Astrocyte of the spinal cord (primary cell): ENCODE measurements at regions not wholly inside any gene's neighbourhood (a gene's known extent, or its start where the extent isn't known, plus 50 kb on each side); places are given as distances from the start of the nearest gene placed in this dataset.

ENCODE experiments used
- DNase-seq: peaks from one replicate; pipeline ENCODE4 v3.0.0; 2011; ENCODE audit warnings: low read depth, low spot score
- H3K4me3 ChIP-seq: 2 replicates; pipeline ENCODE4 v1.5.1; 2011; ENCODE audit warnings: low read depth, mild to moderate bottlenecking, low read length, moderate library complexity
- CTCF ChIP-seq: IDR thresholded peaks from 2 replicates; pipeline ENCODE4 v1.5.1; 2012; ENCODE audit warnings: low read depth, mild to moderate bottlenecking, low read length, inconsistent platforms
- in situ Hi-C: cut with HindIII; loops from 2 replicates; pipeline ENCODE4 v1.10.0; 2017; ENCODE audit warnings: low sequenced_read_pairs

DNA sequence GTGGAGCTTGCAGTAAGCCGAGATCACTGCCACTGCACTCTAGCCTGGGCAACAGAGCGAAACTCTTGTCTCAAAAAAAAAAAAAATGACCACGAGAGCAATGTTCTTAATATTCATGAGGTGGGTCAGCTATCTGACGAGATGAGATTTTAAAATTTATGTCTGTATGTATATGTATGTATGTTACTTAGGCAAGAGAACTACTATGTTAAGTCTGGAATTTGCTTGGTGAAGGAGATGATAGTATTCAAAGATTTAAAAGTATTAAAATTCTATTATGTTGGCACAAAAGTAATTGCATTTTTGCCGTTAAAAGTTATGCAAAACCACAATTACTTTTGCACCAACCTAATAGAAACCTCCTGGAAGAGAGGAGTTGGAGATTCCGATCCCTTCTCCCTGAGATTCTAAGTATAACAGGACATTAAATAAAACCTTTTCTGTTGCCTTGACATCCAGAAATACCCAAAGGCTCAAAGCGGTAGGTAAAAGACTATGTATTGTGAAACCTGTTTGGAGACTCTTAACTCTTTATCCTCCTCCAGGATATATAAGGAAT, 114.3 kb upstream of the TNS3 start:
- H3K4me3 ChIP-seq, result no peak overlapping the region
- no peak for TF ChIP-seq CTCF
- no peak for DNase-seq
- in situ Hi-C loops, result no loop called here

DNA sequence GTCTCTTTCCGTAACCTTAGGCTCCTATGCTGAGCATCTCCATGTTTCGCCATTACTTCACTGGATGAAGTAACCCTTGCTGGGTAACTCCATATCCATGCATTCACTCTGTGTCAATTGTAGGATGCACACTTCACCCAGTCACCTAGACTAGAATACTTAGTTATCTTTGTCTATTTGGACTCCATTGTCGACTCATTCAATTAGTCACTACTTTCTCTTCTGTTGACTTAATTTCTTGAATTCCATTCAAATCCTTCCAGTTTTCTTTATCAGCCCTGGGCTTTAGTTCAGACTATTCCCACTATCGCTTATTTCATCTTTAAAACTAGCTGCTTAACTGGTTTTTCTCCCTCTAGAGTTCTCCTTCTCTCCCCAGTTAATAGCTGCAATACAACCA, 111.3 kb upstream of the TNS3 start:
- H3K4me3 ChIP-seq, result no peak overlapping the region
- no peak for TF ChIP-seq CTCF
- no peak for DNase-seq
- in situ Hi-C loops, result no loop called here

DNA sequence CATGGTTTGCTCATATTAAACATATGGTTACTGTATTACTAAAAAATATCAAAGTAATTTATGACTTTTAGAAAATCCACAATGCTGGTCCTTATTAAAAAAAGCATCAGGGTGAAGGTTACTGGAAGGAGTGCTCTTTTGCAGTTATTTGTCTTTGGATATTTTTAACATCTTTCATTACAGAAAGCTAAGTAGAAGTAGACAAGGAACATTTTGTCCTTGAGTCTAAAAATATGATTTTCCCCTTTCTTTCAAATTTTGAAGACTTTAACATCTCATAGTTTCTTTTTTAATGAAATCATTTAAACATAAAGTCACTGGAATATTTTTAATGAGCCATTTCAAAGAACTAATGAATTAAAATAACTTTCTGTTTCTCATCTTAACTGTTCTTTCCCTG, 110.1 kb upstream of the TNS3 start:
- in situ Hi-C loops, result no loop called here
- H3K4me3 ChIP-seq, result no peak overlapping the region
- DNase-seq, result no peak
- TF ChIP-seq CTCF, result no peak

GRCh38 chr7:47690902-47691558, 109.1 kb upstream of the TNS3 start:
- no peak for TF ChIP-seq CTCF
- no peak overlapping the region for H3K4me3 ChIP-seq
- in situ Hi-C loops, result no loop called here
- DNase-seq, result peak; percentile 67

DNA sequence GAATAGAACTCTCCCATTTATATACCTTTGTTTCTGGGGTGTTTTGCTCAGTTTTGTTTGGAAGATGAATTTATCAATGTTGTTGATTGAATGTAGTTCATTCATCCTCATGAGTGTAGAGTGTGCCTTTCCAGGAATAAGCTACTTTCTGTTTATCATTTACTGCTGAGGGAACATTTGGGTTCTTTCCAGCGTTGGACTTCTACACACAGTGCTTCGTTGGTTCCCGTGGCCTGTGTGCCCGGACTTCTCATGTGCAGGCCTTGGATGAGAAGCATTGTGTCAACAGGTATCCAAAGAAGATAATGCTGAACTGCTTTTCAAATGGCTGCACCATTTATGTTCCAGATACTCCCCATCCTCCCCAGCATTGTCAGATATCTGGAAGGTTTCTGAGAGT, 107.6 kb upstream of the TNS3 start:
- H3K4me3 ChIP-seq, result no peak overlapping the region
- DNase-seq, result no peak
- in situ Hi-C loops, result no loop called here
- TF ChIP-seq CTCF, result no peak

- in situ Hi-C loops, result no loop called here
- TF ChIP-seq CTCF, result no peak
- DNase-seq, result no peak
- H3K4me3 ChIP-seq, result no peak overlapping the region
Measured at GRCh38 chr7:47688311-47689100, 106.6 kb upstream of the TNS3 start.
